Natural killer cell (primary cell): ENCODE measurements at regions not wholly inside any gene's neighbourhood (a gene's known extent, or its start where the extent isn't known, plus 50 kb on each side); places are given as distances from the start of the nearest gene placed in this dataset.

ENCODE experiments used
- ATAC-seq, 3 donors: fragments of 150-1000 bp in 2 of 3; fragments of 200-7000 bp in 1 of 3; cut with Tn5 transposase; 1 replicate in 1 of 3; 2 replicates in 2 of 3; pipeline ENCODE4 v1.10.0; 2021; ENCODE audit warnings: mild to moderate bottlenecking in 2 of 3, moderate library complexity in 2 of 3
- DNase-seq, 2 donors: peaks; one replicate each; pipeline versions ENCODE4 v3.0.0 to v3.0.0-alpha.2; 2013 to 2021; ENCODE audit warnings: mixed read lengths in 1 of 2
- H3K27ac ChIP-seq: one replicate; pipeline ENCODE4 v1.5.1; 2013; ENCODE audit warnings: mild to moderate bottlenecking, low read length
- H3K27me3 ChIP-seq: one replicate; pipeline ENCODE4 v1.6.1; 2013; ENCODE audit warnings: low read length; ENCODE audit not compliant: control insufficient read depth, insufficient read depth
- H3K36me3 ChIP-seq: one replicate; pipeline ENCODE4 v1.6.1; 2013; ENCODE audit warnings: low read length; ENCODE audit not compliant: control insufficient read depth, insufficient read depth
- H3K4me1 ChIP-seq: one replicate; pipeline ENCODE4 v1.6.1; 2013; ENCODE audit warnings: low read length; ENCODE audit not compliant: control insufficient read depth, insufficient read depth
- H3K4me3 ChIP-seq: one replicate; pipeline ENCODE4 v1.5.1; 2013; ENCODE audit warnings: low read length
- H3K9me3 ChIP-seq: one replicate; pipeline ENCODE4 v1.6.1; 2013; ENCODE audit warnings: low read length; ENCODE audit not compliant: control insufficient read depth, insufficient read depth
- H3K27ac Mint-ChIP-seq, 2 donors: one replicate each; pipeline ENCODE4 v1.8.0; 2022; ENCODE audit warnings: mild to moderate bottlenecking in 2 of 2, mixed read lengths in 2 of 2, moderate library complexity in 1 of 2
- H3K27me3 Mint-ChIP-seq, 2 donors: one replicate each; pipeline ENCODE4 v1.8.0; 2022; ENCODE audit warnings: low read depth in 2 of 2, mixed read lengths in 2 of 2
- H3K36me3 Mint-ChIP-seq: one replicate; pipeline ENCODE4 v1.8.0; 2022; ENCODE audit warnings: mixed read lengths
- H3K4me1 Mint-ChIP-seq, 2 donors: one replicate each; pipeline ENCODE4 v1.8.0; 2022; ENCODE audit warnings: mixed read lengths in 2 of 2
- H3K4me3 Mint-ChIP-seq: one replicate; pipeline ENCODE4 v1.8.0; 2022; ENCODE audit warnings: mild to moderate bottlenecking, moderate library complexity, mixed read lengths
- H3K9me3 Mint-ChIP-seq, 2 donors: one replicate each; pipeline ENCODE4 v1.8.0; 2022; ENCODE audit warnings: mixed read lengths in 2 of 2
- WGBS: methylation state at CpG from one replicate; pipeline ENCODE4 v1.1.7; 2013; ENCODE audit warnings: missing lambda C conversion rate; ENCODE audit not compliant: insufficient coverage; 5-methylcytosine and 5-hydroxymethylcytosine counted together
- intact Hi-C: fragments of 100-400 bp; cut with micrococcal nuclease; formaldehyde crosslinking; loops from one replicate; pipeline ENCODE4 v1.14.2; 2022
- TF ChIP-seq, protein P1 (sequence below): fragments of 200-600 bp; IDR thresholded peaks from one replicate; pipeline ENCODE4 v1.8.0; 2022; ENCODE audit warnings: antibody characterized with exemption

DNA sequence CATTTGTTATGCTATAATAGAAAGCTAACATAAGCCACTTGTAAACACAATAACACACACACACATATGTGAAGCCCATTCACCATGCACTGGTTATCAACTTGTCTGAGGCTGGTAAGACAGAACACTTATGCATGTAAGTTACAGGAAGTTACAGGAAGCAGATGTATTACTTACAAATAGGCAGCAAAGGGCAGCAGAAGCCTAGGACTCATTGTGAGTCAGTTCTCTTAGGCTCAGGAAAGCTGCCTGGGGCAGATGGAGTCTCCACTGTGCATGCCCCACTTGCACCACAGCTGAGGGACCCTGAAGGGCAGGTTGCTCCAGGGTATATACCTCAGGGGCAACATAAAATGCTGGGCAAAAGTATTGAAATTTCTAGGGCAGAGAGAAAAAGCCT is 748.8 kb upstream of the CCDC54 start:
- DNase-seq (no peak), ATAC-seq (no peak)
- H3K4me3 Mint-ChIP-seq = no peak overlapping the region
- no peak overlapping the region for H3K27ac Mint-ChIP-seq
- peaks cover 9 to 10% of the 10 kb centered on the region in 2 donors for H3K9me3 Mint-ChIP-seq
- Histone ChIP-seq H3K9me3 (no peaks in the 10 kb centered on the region), H3K27me3 (no peaks in the 10 kb centered on the region), H3K4me3 (no peak overlapping the region), H3K4me1 (no peaks in the 10 kb centered on the region), H3K27ac (no peak overlapping the region), H3K36me3 (no peaks in the 10 kb centered on the region)
- no peaks in the 10 kb centered on the region for H3K4me1 Mint-ChIP-seq
- TF ChIP-seq, protein P1, sequence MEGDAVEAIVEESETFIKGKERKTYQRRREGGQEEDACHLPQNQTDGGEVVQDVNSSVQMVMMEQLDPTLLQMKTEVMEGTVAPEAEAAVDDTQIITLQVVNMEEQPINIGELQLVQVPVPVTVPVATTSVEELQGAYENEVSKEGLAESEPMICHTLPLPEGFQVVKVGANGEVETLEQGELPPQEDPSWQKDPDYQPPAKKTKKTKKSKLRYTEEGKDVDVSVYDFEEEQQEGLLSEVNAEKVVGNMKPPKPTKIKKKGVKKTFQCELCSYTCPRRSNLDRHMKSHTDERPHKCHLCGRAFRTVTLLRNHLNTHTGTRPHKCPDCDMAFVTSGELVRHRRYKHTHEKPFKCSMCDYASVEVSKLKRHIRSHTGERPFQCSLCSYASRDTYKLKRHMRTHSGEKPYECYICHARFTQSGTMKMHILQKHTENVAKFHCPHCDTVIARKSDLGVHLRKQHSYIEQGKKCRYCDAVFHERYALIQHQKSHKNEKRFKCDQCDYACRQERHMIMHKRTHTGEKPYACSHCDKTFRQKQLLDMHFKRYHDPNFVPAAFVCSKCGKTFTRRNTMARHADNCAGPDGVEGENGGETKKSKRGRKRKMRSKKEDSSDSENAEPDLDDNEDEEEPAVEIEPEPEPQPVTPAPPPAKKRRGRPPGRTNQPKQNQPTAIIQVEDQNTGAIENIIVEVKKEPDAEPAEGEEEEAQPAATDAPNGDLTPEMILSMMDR = no peak
- H3K36me3 Mint-ChIP-seq = peaks cover 12% of the 10 kb centered on the region
- H3K27me3 Mint-ChIP-seq = no peaks in the 10 kb centered on the region
- intact Hi-C loops = no loop called here

DNA sequence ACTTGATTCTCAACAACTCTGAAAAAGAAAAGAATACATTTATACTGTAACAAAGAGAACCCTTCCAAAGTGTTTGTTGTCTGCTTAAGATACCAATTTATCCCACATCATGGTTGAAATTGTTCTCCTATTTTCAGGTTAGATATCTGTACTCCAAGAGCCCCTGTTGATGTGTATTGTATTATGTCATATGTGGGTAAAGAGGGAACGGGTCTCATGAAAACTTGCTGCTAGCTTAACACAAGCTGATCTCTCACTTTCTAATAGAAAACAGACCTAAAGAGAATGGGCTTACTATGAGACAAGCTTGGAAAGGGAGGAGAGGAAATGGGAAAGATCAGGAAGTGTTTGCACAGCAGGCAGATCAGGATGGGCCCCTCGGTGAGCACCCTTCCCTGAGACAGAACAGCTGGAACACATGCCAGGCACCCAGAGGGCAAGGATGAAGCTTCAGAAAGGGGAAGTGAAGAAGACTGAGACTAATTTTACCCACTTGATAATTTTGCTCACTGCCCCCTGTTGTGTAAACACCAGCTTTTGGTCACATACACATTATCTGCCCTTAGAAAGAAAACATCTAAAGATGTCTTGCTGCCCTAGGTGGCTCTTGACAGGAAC is 747.9 kb upstream of the CCDC54 start:
- DNase-seq = no peak
- H3K4me1 Mint-ChIP-seq = no peaks in the 10 kb centered on the region
- no peaks in the 10 kb centered on the region for H3K36me3 ChIP-seq
- H3K27me3 Mint-ChIP-seq = no peaks in the 10 kb centered on the region
- 53% methylated on average over 2 of the region's 2 CpGs for WGBS
- H3K9me3 Mint-ChIP-seq = peaks cover 2 to 4% of the 10 kb centered on the region in 2 donors
- H3K27me3 ChIP-seq = no peaks in the 10 kb centered on the region
- H3K9me3 ChIP-seq = no peaks in the 10 kb centered on the region
- no peaks in the 10 kb centered on the region for H3K4me1 ChIP-seq
- TF ChIP-seq, protein P1 = no peak
- peaks cover 3% of the 10 kb centered on the region for H3K36me3 Mint-ChIP-seq
- H3K27ac Mint-ChIP-seq = no peak overlapping the region
- H3K27ac ChIP-seq = no peak overlapping the region
- H3K4me3 Mint-ChIP-seq = no peak overlapping the region
- no peak for ATAC-seq
- intact Hi-C loops = no loop called here
- H3K4me3 ChIP-seq = no peak overlapping the region

DNA sequence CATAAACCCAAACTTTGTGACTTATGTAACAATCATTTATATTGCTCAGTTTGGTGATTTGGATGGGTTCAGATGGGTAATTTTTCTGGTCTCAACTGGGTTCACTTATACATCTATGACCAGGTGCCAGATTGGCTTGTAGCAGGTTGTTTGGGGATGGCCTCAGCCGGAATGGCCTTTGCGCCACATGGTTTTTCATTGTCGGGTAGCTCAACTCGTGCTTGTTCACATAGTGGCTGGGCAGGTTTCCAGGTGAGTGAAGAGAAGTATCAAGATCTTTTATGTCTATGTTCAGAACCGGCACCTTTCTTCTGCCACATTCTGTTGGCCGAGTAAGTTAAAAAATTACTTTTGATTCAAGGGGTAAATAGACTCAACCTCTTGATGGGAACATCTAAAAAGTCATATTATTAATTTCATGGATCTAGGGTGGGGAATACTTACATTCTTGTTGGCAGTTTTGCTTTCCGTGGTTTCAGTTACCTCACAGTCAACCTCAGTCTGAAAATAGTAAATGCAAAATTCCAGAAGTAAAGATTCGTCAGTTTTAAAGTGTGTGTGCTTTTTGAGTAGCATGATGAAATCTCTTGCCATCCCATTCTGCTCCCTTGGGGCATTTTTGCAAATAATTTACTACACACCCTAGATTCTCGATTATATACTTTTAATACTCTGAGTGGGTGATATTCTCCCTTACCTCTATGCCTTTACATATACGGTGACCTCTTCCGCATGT is 745.7 kb upstream of the CCDC54 start:
- intact Hi-C loops = no loop called here
- Mint-ChIP-seq H3K4me3 (no peak overlapping the region), H3K9me3 (peaks cover 0 to 2% of the 10 kb centered on the region in 2 donors), H3K27ac (no peak overlapping the region), H3K36me3 (no peaks in the 10 kb centered on the region), H3K27me3 (no peaks in the 10 kb centered on the region), H3K4me1 (no peaks in the 10 kb centered on the region)
- no peaks in the 10 kb centered on the region for H3K4me1 ChIP-seq
- TF ChIP-seq, protein P1 = no peak
- no peaks in the 10 kb centered on the region for H3K9me3 ChIP-seq
- H3K27ac ChIP-seq = no peak overlapping the region
- ATAC-seq (no peak), DNase-seq (no peak)
- H3K27me3 ChIP-seq = no peaks in the 10 kb centered on the region
- H3K4me3 ChIP-seq = no peak overlapping the region
- no peaks in the 10 kb centered on the region for H3K36me3 ChIP-seq
- WGBS = 87% methylated on average over 10 of the region's 11 CpGs

DNA sequence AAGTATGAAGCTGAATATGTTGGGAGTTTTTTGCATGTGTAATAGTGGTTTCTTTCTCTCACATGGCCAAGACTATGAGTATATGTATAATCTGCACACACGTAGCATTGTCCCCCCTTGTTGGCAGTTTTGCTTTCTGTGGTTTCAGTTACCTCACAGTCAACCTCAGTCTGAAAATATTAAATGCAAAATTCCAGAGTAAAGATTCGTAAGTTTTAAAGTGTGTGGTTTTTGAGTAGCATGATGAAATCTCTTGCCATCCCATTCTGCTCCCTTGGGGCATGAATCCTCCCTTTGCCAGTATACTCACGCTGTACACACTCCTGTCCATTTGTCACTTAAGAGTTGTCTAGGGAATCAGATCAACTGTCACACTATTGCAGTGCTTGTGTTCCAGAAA is 742.0 kb upstream of the CCDC54 start:
- TF ChIP-seq, protein P1 = no peak
- DNase-seq (no peak), ATAC-seq (no peak)
- no peaks in the 10 kb centered on the region for H3K36me3 ChIP-seq
- H3K4me3 ChIP-seq = no peak overlapping the region
- Mint-ChIP-seq H3K27ac (no peak overlapping the region), H3K9me3 (peaks cover 0 to 2% of the 10 kb centered on the region in 2 donors), H3K4me3 (no peak overlapping the region), H3K27me3 (no peaks in the 10 kb centered on the region), H3K36me3 (no peaks in the 10 kb centered on the region), H3K4me1 (no peaks in the 10 kb centered on the region)
- H3K9me3 ChIP-seq = no peaks in the 10 kb centered on the region
- WGBS = 42% methylated on average over 3 of the region's 3 CpGs
- no peaks in the 10 kb centered on the region for H3K4me1 ChIP-seq
- H3K27me3 ChIP-seq = no peaks in the 10 kb centered on the region
- intact Hi-C loops = no loop called here
- H3K27ac ChIP-seq = no peak overlapping the region
